ENCODE measurements at regions not wholly inside any gene's neighbourhood (a gene's known extent, or its start where the extent isn't known, plus 50 kb on each side); places are given as distances from the start of the nearest gene placed in this dataset.

DNA sequence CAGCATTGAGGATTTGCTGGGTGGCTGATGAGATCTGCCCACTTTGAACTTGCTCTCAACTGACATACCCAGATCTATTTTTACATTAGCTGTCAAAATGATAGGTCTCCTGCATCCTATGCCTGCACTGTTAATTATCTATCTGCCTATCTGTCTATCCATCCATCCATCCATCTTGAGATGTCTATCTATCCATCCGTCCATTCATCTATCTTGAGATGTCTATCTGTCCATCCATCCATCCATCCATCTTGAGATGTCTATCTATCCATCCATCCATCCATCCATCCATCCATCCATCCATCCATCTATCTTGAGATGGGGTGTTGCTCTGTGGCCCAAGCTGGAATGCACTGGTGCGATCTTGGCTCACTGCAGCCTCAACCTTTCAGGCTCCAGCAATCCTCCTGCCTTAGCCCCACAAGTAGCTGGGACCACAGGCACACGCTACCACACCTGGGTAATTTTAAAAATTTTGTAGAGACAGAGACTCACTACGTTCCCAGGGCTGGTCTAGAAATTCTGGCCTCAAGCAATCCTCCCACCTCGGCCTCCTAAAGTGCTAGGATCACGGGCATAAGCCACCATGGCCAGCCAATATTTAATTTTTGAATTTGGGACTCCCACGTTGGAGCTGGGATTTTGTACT is 159.4 kb upstream of the NSMCE3 start:
- no peaks in the 10 kb centered on the region for H3K79me1 ChIP-seq (ENCODE audit: insufficient read depth, low read depth, low read length, poor library complexity, severe bottlenecking)
- H2BK5ac ChIP-seq (ENCODE audit: insufficient read length, low read length), result no peak overlapping the region
- H3K18ac ChIP-seq (ENCODE audit: insufficient read length, low read depth, low read length), result no peak overlapping the region
- no peak overlapping the region for H2BK120ac ChIP-seq (ENCODE audit: low read depth, low read length, poor library complexity, severe bottlenecking)
- H3K4me1 Mint-ChIP-seq, result peaks cover 13 to 17% of the 10 kb centered on the region in 2 experiments
- peaks cover 7 to 9% of the 10 kb centered on the region in 2 experiments; a peak in 2 of 5 replicates for H3K9me3 Mint-ChIP-seq
- H2AFZ ChIP-seq (ENCODE audit: low read length), result no peak overlapping the region
- H2BK12ac ChIP-seq (ENCODE audit: insufficient read length, low read depth, low read length), result no peak overlapping the region
- no peak overlapping the region for H2BK20ac ChIP-seq (ENCODE audit: low read depth, low read length, poor library complexity, severe bottlenecking)
- no peaks in the 10 kb centered on the region; the same call in 1 of the 2 replicates for H3K4me1 ChIP-seq (ENCODE audit: insufficient read depth, low read length)
- H3K27me3 ChIP-seq (ENCODE audit: insufficient read depth, low read length), result no peaks in the 10 kb centered on the region
- TF ChIP-seq, protein P1, sequence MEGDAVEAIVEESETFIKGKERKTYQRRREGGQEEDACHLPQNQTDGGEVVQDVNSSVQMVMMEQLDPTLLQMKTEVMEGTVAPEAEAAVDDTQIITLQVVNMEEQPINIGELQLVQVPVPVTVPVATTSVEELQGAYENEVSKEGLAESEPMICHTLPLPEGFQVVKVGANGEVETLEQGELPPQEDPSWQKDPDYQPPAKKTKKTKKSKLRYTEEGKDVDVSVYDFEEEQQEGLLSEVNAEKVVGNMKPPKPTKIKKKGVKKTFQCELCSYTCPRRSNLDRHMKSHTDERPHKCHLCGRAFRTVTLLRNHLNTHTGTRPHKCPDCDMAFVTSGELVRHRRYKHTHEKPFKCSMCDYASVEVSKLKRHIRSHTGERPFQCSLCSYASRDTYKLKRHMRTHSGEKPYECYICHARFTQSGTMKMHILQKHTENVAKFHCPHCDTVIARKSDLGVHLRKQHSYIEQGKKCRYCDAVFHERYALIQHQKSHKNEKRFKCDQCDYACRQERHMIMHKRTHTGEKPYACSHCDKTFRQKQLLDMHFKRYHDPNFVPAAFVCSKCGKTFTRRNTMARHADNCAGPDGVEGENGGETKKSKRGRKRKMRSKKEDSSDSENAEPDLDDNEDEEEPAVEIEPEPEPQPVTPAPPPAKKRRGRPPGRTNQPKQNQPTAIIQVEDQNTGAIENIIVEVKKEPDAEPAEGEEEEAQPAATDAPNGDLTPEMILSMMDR (conservative IDR thresholded peaks at IDR 0.05), result no peak
- WGBS (ENCODE audit: extremely low coverage, insufficient read length, low lambda C conversion rate), result no CpG with 5 or more reads among the region's 7 CpGs
- H4K20me1 ChIP-seq (ENCODE audit: control insufficient read depth, insufficient read depth, insufficient read length), result no peaks in the 10 kb centered on the region
- H3K4me3 Mint-ChIP-seq, result no peak overlapping the region
- no peak for DNase-seq
- H4K5ac ChIP-seq (ENCODE audit: insufficient read length, low read depth, low read length), result no peak overlapping the region
- H3T11ph ChIP-seq (ENCODE audit: low read length), result no peak overlapping the region
- no peak overlapping the region for H3K4me2 ChIP-seq (ENCODE audit: insufficient read depth, insufficient read length, low read length)
- no peak overlapping the region for H3K27ac Mint-ChIP-seq
- H3K36me3 Mint-ChIP-seq (ENCODE audit: insufficient read depth in 1 of 3, low read depth in 3 of 3), result peaks cover 2 to 6% (median 4%) of the 10 kb centered on the region in 3 experiments; a peak in 6 of 7 replicates
- no peaks in the 10 kb centered on the region for H3K9me3 ChIP-seq (ENCODE audit: control insufficient read depth, low read depth, low read length)
- H3K23me2 ChIP-seq (ENCODE audit: insufficient read length, low read depth, low read length, poor library complexity, severe bottlenecking), result no peaks in the 10 kb centered on the region
- H4K8ac ChIP-seq (replicated peaks; ENCODE audit: insufficient read length, low read depth, low read length), result no peak overlapping the region
- no peak overlapping the region for H3K23ac ChIP-seq (ENCODE audit: insufficient read length, low read depth, low read length)
- no peaks in the 10 kb centered on the region for H3K27me3 Mint-ChIP-seq (ENCODE audit: low read depth)
- H3K56ac ChIP-seq (ENCODE audit: insufficient read length, low read depth, low read length), result no peak overlapping the region
- no peak overlapping the region for H3K9ac ChIP-seq (ENCODE audit: extremely low read depth, insufficient read length, low read length)
- H3K79me2 ChIP-seq (ENCODE audit: insufficient read depth, low read length), result no peaks in the 10 kb centered on the region
- H4K91ac ChIP-seq (ENCODE audit: insufficient read length, low read depth, low read length), result no peak overlapping the region
- no peak overlapping the region for H2BK15ac ChIP-seq (ENCODE audit: low read depth, low read length)
- H3K27ac ChIP-seq (ENCODE audit: insufficient read length, low read depth, low read length), result no peak overlapping the region
- H3K14ac ChIP-seq (ENCODE audit: insufficient read depth, low read length), result no peak overlapping the region
- no peak overlapping the region for H2AK5ac ChIP-seq (ENCODE audit: insufficient read length, low read length)
- no peak overlapping the region for H3K4ac ChIP-seq (ENCODE audit: low read depth, low read length)

Measured in H9 (cell line).